HEK293 (cell line): ENCODE measurements at regions not wholly inside any gene's neighbourhood (a gene's known extent, or its start where the extent isn't known, plus 50 kb on each side); places are given as distances from the start of the nearest gene placed in this dataset.

ENCODE experiments used
- GLI4 ChIP-seq: fragments of 450-650 bp; formaldehyde crosslinking; IDR thresholded peaks from 2 replicates; pipeline ENCODE4 v1.5.1; 2016; ENCODE audit warnings: missing biosample characterization, missing genetic modification characterization
- HOXA7 ChIP-seq: sonication (generic); formaldehyde crosslinking; IDR thresholded peaks from 2 replicates; pipeline ENCODE4 v1.8.1; 2022; ENCODE audit warnings: missing genetic modification reagents, borderline replicate concordance
- KLF1 ChIP-seq: fragments of 450-650 bp; formaldehyde crosslinking; IDR thresholded peaks from 2 replicates; pipeline ENCODE4 v1.5.1; 2016; ENCODE audit warnings: missing biosample characterization, missing genetic modification characterization
- MZF1 ChIP-seq: fragments of 450-650 bp; formaldehyde crosslinking; IDR thresholded peaks from 2 replicates; pipeline ENCODE4 v1.5.1; 2017; ENCODE audit warnings: missing biosample characterization, missing genetic modification characterization, borderline replicate concordance
- SCRT1 ChIP-seq: fragments of 450-650 bp; formaldehyde crosslinking; IDR thresholded peaks from 2 replicates; pipeline ENCODE4 v1.5.1; 2016; ENCODE audit warnings: missing biosample characterization, missing genetic modification characterization, borderline replicate concordance
- ZNF16 ChIP-seq: fragments of 450-650 bp; formaldehyde crosslinking; IDR thresholded peaks from 2 replicates; pipeline ENCODE4 v1.5.1; 2016; ENCODE audit warnings: low read depth, missing biosample characterization, missing genetic modification characterization
- ZNF2 ChIP-seq: fragments of 450-650 bp; formaldehyde crosslinking; IDR thresholded peaks from 2 replicates; pipeline ENCODE4 v1.5.1; 2016; ENCODE audit warnings: missing biosample characterization, missing genetic modification characterization
- ZNF239 ChIP-seq: fragments of 450-650 bp; formaldehyde crosslinking; IDR thresholded peaks from 2 replicates; pipeline ENCODE4 v1.5.1; 2016; ENCODE audit warnings: missing biosample characterization, missing genetic modification characterization
- TF ChIP-seq, protein P1 (sequence below): fragments of 450-650 bp; formaldehyde crosslinking; IDR thresholded peaks from 2 replicates; pipeline ENCODE4 v1.5.1; 2016; ENCODE audit warnings: missing biosample characterization, missing genetic modification characterization
- TF ChIP-seq, protein P2 (sequence below): fragments of 450-650 bp; formaldehyde crosslinking; IDR thresholded peaks from 2 replicates; pipeline ENCODE4 v1.5.1; 2016; ENCODE audit warnings: missing biosample characterization, missing genetic modification characterization
- TF ChIP-seq, protein P3 (sequence below): fragments of 450-650 bp; formaldehyde crosslinking; IDR thresholded peaks from 2 replicates; pipeline ENCODE4 v1.5.1; 2016; ENCODE audit warnings: missing biosample characterization, missing genetic modification characterization
- TF ChIP-seq, protein P4 (sequence below): fragments of 450-650 bp; formaldehyde crosslinking; IDR thresholded peaks from 2 replicates; pipeline ENCODE4 v1.5.1; 2016; ENCODE audit warnings: missing biosample characterization, missing genetic modification characterization
- TF ChIP-seq, protein P5 (sequence below): fragments of 450-650 bp; formaldehyde crosslinking; IDR thresholded peaks from 2 replicates; pipeline ENCODE4 v1.5.0; 2017; ENCODE audit warnings: missing biosample characterization, missing genetic modification characterization, borderline replicate concordance

DNA sequence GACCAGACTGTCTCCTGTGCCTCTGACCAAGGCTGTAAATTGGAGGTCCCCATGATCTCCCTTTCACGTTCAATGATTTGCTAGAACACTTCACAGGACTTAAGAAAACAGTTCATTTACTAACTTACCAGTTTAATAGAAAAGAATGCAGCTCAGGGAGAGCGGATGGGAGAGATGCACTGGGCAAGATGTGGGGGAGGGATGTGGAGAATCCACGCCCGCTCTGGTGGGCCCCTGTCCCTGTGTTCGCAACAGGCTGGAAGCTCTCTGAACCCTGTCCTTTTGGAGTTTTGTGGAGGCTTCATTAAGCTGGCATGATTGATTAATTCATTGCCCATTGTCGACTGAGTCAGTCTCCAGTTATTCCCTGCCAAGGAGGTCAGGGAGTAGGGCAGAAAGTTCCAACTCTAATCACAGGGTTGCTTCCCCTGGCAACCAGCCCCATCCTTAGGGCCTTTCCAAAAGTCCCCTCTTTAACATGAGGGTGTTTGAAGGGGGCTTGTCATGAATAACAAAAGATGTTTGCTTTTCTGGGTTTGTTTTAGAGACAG is 257.1 kb downstream of the ACKR3 start:
- TF ChIP-seq GLI4 (tag by site-specific recombination) (no peak), KLF1 (tag by site-specific recombination) (no peak), SCRT1 (tag by site-specific recombination) (no peak), HOXA7 (no peak), MZF1 (no peak), ZNF239 (no peak), ZNF2 (tag by site-specific recombination) (no peak), ZNF16 (tag by site-specific recombination) (no peak)
- TF ChIP-seq, protein P1, sequence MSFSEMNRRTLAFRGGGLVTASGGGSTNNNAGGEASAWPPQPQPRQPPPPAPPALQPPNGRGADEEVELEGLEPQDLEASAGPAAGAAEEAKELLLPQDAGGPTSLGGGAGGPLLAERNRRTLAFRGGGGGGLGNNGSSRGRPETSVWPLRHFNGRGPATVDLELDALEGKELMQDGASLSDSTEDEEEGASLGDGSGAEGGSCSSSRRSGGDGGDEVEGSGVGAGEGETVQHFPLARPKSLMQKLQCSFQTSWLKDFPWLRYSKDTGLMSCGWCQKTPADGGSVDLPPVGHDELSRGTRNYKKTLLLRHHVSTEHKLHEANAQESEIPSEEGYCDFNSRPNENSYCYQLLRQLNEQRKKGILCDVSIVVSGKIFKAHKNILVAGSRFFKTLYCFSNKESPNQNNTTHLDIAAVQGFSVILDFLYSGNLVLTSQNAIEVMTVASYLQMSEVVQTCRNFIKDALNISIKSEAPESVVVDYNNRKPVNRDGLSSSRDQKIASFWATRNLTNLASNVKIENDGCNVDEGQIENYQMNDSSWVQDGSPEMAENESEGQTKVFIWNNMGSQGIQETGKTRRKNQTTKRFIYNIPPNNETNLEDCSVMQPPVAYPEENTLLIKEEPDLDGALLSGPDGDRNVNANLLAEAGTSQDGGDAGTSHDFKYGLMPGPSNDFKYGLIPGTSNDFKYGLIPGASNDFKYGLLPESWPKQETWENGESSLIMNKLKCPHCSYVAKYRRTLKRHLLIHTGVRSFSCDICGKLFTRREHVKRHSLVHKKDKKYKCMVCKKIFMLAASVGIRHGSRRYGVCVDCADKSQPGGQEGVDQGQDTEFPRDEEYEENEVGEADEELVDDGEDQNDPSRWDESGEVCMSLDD = no peak
- TF ChIP-seq, protein P2, sequence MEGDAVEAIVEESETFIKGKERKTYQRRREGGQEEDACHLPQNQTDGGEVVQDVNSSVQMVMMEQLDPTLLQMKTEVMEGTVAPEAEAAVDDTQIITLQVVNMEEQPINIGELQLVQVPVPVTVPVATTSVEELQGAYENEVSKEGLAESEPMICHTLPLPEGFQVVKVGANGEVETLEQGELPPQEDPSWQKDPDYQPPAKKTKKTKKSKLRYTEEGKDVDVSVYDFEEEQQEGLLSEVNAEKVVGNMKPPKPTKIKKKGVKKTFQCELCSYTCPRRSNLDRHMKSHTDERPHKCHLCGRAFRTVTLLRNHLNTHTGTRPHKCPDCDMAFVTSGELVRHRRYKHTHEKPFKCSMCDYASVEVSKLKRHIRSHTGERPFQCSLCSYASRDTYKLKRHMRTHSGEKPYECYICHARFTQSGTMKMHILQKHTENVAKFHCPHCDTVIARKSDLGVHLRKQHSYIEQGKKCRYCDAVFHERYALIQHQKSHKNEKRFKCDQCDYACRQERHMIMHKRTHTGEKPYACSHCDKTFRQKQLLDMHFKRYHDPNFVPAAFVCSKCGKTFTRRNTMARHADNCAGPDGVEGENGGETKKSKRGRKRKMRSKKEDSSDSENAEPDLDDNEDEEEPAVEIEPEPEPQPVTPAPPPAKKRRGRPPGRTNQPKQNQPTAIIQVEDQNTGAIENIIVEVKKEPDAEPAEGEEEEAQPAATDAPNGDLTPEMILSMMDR (tag by site-specific recombination) = no peak
- TF ChIP-seq, protein P3, sequence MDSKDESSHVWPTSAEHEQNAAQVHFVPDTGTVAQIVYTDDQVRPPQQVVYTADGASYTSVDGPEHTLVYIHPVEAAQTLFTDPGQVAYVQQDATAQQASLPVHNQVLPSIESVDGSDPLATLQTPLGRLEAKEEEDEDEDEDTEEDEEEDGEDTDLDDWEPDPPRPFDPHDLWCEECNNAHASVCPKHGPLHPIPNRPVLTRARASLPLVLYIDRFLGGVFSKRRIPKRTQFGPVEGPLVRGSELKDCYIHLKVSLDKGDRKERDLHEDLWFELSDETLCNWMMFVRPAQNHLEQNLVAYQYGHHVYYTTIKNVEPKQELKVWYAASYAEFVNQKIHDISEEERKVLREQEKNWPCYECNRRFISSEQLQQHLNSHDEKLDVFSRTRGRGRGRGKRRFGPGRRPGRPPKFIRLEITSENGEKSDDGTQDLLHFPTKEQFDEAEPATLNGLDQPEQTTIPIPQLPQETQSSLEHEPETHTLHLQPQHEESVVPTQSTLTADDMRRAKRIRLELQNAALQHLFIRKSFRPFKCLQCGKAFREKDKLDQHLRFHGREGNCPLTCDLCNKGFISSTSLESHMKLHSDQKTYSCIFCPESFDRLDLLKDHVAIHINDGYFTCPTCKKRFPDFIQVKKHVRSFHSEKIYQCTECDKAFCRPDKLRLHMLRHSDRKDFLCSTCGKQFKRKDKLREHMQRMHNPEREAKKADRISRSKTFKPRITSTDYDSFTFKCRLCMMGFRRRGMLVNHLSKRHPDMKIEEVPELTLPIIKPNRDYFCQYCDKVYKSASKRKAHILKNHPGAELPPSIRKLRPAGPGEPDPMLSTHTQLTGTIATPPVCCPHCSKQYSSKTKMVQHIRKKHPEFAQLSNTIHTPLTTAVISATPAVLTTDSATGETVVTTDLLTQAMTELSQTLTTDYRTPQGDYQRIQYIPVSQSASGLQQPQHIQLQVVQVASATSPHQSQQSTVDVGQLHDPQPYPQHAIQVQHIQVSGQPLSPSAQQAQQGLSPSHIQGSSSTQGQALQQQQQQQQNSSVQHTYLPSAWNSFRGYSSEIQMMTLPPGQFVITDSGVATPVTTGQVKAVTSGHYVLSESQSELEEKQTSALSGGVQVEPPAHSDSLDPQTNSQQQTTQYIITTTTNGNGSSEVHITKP (tag by site-specific recombination) = no peak
- TF ChIP-seq, protein P4, sequence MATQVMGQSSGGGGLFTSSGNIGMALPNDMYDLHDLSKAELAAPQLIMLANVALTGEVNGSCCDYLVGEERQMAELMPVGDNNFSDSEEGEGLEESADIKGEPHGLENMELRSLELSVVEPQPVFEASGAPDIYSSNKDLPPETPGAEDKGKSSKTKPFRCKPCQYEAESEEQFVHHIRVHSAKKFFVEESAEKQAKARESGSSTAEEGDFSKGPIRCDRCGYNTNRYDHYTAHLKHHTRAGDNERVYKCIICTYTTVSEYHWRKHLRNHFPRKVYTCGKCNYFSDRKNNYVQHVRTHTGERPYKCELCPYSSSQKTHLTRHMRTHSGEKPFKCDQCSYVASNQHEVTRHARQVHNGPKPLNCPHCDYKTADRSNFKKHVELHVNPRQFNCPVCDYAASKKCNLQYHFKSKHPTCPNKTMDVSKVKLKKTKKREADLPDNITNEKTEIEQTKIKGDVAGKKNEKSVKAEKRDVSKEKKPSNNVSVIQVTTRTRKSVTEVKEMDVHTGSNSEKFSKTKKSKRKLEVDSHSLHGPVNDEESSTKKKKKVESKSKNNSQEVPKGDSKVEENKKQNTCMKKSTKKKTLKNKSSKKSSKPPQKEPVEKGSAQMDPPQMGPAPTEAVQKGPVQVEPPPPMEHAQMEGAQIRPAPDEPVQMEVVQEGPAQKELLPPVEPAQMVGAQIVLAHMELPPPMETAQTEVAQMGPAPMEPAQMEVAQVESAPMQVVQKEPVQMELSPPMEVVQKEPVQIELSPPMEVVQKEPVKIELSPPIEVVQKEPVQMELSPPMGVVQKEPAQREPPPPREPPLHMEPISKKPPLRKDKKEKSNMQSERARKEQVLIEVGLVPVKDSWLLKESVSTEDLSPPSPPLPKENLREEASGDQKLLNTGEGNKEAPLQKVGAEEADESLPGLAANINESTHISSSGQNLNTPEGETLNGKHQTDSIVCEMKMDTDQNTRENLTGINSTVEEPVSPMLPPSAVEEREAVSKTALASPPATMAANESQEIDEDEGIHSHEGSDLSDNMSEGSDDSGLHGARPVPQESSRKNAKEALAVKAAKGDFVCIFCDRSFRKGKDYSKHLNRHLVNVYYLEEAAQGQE (tag by site-specific recombination) = no peak
- TF ChIP-seq, protein P5, sequence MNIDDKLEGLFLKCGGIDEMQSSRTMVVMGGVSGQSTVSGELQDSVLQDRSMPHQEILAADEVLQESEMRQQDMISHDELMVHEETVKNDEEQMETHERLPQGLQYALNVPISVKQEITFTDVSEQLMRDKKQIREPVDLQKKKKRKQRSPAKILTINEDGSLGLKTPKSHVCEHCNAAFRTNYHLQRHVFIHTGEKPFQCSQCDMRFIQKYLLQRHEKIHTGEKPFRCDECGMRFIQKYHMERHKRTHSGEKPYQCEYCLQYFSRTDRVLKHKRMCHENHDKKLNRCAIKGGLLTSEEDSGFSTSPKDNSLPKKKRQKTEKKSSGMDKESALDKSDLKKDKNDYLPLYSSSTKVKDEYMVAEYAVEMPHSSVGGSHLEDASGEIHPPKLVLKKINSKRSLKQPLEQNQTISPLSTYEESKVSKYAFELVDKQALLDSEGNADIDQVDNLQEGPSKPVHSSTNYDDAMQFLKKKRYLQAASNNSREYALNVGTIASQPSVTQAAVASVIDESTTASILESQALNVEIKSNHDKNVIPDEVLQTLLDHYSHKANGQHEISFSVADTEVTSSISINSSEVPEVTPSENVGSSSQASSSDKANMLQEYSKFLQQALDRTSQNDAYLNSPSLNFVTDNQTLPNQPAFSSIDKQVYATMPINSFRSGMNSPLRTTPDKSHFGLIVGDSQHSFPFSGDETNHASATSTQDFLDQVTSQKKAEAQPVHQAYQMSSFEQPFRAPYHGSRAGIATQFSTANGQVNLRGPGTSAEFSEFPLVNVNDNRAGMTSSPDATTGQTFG (tag by site-specific recombination) = no peak
